ENCODE measurements at regions not wholly inside any gene's neighbourhood (a gene's known extent, or its start where the extent isn't known, plus 50 kb on each side); places are given as distances from the start of the nearest gene placed in this dataset.

DNA sequence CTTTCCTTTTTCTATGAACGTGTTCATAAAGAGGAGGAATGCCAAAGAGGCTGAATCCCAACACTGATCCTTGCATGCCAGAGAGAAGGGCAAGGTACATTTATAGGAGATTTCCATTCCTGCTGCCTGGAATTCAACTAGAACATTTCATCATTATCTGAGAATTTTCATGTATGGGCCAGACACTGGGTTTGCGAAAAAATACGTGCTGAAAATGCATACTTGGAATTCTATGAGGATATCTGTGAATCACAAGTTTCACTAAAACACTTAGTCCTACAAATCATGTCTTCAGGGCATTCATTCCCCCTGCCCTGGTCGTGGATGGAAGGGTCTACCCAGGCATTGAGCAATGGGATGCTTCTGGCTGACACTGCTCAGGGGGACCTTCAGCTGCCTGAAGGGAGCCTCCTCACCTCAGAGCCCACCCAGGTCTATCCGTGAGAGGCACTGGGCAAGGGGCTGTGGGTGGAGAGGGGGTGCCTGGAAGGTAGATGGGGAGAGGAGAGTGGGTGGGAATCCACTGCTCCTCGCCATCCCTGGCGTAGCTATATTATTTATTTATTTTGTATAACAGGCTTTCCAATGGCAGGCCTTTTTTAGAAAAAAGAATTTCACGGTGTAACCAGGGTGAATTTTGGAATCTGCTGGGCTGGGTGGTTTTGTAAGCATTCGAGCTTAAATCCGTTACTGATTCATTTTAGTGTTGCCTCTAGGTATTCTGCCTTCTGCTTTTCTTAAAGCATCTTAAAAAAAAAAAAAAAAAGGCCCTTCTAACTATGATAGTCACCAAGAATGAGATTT lies 560.6 kb upstream of the ID2 start (continued):
- TF ChIP-seq, protein P1, sequence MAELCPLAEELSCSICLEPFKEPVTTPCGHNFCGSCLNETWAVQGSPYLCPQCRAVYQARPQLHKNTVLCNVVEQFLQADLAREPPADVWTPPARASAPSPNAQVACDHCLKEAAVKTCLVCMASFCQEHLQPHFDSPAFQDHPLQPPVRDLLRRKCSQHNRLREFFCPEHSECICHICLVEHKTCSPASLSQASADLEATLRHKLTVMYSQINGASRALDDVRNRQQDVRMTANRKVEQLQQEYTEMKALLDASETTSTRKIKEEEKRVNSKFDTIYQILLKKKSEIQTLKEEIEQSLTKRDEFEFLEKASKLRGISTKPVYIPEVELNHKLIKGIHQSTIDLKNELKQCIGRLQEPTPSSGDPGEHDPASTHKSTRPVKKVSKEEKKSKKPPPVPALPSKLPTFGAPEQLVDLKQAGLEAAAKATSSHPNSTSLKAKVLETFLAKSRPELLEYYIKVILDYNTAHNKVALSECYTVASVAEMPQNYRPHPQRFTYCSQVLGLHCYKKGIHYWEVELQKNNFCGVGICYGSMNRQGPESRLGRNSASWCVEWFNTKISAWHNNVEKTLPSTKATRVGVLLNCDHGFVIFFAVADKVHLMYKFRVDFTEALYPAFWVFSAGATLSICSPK (IDR thresholded peaks at IDR 0.05; ENCODE audit: borderline replicate concordance), result no peak
- TF ChIP-seq, protein P2, sequence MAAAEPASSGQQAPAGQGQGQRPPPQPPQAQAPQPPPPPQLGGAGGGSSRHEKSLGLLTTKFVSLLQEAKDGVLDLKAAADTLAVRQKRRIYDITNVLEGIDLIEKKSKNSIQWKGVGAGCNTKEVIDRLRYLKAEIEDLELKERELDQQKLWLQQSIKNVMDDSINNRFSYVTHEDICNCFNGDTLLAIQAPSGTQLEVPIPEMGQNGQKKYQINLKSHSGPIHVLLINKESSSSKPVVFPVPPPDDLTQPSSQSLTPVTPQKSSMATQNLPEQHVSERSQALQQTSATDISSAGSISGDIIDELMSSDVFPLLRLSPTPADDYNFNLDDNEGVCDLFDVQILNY (CRISPR knock-in tag; IDR thresholded peaks at IDR 0.05), result no peak
- TF ChIP-seq MTA1 (IDR thresholded peaks at IDR 0.05; ENCODE audit: borderline replicate concordance) (no peak), ZNF668 (CRISPR knock-in tag; IDR thresholded peaks at IDR 0.05) (no peak), NFE2 (IDR thresholded peaks at IDR 0.05; ENCODE audit: low read depth) (no peak), DACH1 (IDR thresholded peaks at IDR 0.05; ENCODE audit: partially characterized antibody) (no peak)

DNA sequence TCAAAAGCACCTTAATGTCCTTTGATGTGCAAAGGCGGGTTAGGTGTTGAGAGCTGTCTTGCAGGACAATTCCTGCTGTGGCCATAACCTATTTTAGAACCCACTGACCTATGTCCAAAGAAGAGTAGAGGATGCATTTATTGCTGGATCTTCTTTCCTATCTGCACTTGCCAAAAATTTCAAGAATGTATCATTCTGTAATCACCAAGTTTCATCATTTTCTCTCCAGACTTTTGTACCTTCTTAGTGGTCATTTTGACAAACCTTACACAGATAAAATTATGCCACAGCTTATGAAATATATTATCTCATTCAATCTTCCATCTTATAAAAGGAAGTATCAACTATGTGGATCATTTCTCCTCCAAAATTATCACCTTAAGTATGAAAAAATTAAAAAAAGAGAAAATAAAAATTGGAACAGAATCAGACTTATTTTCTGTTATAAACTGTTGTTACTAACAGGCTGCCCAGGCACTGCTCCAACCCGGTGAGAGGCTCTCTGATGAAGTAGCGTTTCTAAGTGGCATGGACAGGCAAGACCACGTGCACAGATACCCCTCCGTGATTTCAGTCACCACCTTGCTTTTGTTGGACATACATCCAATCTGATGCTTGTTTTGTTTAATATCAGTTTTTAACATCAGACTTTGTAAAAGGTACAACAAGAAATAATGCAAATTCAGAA lies 559.9 kb upstream of the ID2 start:
- in situ Hi-C loops (cut with MboI), result no loop called here
- Histone ChIP-seq H3K9ac (ENCODE audit: insufficient read depth in 1 of 2, low read depth in 2 of 2, low read length in 2 of 2) (no peak overlapping the region), H3K36me3 (ENCODE audit: control insufficient read depth, insufficient read depth, low read length) (no peaks in the 10 kb centered on the region), H3K27me3 (ENCODE audit: control insufficient read depth in 2 of 2, insufficient read depth in 2 of 2, low read length in 2 of 2) (peaks cover 2 to 23% of the 10 kb centered on the region in 2 experiments; a peak in 4 of 5 replicates), H2AFZ (ENCODE audit: low read depth, low read length) (no peak overlapping the region), H3K79me2 (ENCODE audit: control insufficient read depth, insufficient read depth, low read length) (no peaks in the 10 kb centered on the region), H3K4me1 (replicated peaks in 1 of 2; ENCODE audit: control insufficient read depth in 2 of 2, insufficient read depth in 2 of 2, low read length in 2 of 2) (no peaks in the 10 kb centered on the region), H3K27ac (ENCODE audit: extremely low read depth, low read depth, low read length) (no peak overlapping the region), H4K20me1 (replicated peaks; ENCODE audit: control insufficient read depth, insufficient read depth, low read length) (no peaks in the 10 kb centered on the region), H3K4me2 (ENCODE audit: insufficient read depth, low read length) (no peak overlapping the region), H3K4me3 (no peak overlapping the region), H3K9me3 (replicated peaks; ENCODE audit: control insufficient read depth, insufficient read depth, low read depth, low read length) (no peaks in the 10 kb centered on the region), H3K9me1 (ENCODE audit: control insufficient read depth, insufficient read depth, low read length) (peaks cover 3% of the 10 kb centered on the region)
- DNase-seq (ENCODE audit: extremely low read depth in 1 of 4, low spot score in 3 of 4) (no peak), FAIRE-seq (no peak), ATAC-seq (no peak)
- CTCF ChIA-PET (ENCODE audit: low intra/inter-chr PET ratio), result no interaction called here
- WGBS (ENCODE audit: insufficient coverage, low coverage, missing lambda C conversion rate), result 0% methylated on average over 5 of the region's 5 CpGs
- no TSS peak for BruUV-seq (replicated peaks)
- intact Hi-C loops (cut with micrococcal nuclease), result no loop called here
- POLR2A ChIA-PET, result no interaction called here
- TF ChIP-seq ZNF212 (CRISPR knock-in tag; IDR thresholded peaks at IDR 0.05) (no peak), RAD51 (IDR thresholded peaks at IDR 0.05; ENCODE audit: borderline replicate concordance, low read depth) (no peak), ZBED1 (IDR thresholded peaks at IDR 0.05) (no peak), XRCC4 (IDR thresholded peaks at IDR 0.05; ENCODE audit: extremely low read depth, insufficient read depth, insufficient read length) (no peak), GATAD2B (IDR thresholded peaks at IDR 0.05; ENCODE audit: borderline replicate concordance) (no peak), MYC (IDR thresholded peaks at IDR 0.05; ENCODE audit: low read depth, low read length) (no peak), MYC (CRISPR knock-in tag; IDR thresholded peaks at IDR 0.05; ENCODE audit: borderline replicate concordance, low read depth) (no peak), ZC3H8 (IDR thresholded peaks at IDR 0.05) (no peak), NELFE (IDR thresholded peaks at IDR 0.05; ENCODE audit: insufficient read depth, insufficient read length) (no peak), ZNF766 (CRISPR knock-in tag; conservative IDR thresholded peaks at IDR 0.05) (no peak), KAT2B (IDR thresholded peaks at IDR 0.05; ENCODE audit: low read depth, low read length) (no peak), BRF1 (IDR thresholded peaks at IDR 0.05; ENCODE audit: borderline replicate concordance, extremely low read depth, insufficient read length) (no peak), ZNF165 (CRISPR knock-in tag; IDR thresholded peaks at IDR 0.05; ENCODE audit: borderline replicate concordance) (no peak), DDX20 (tag; IDR thresholded peaks at IDR 0.05; ENCODE audit: low read depth) (no peak)

Measured in K562 (cell line).